HCT116 (cell line): ENCODE measurements at regions not wholly inside any gene's neighbourhood (a gene's known extent, or its start where the extent isn't known, plus 50 kb on each side); places are given as distances from the start of the nearest gene placed in this dataset.

Experiments
- ATAC-seq: fragments of 200-7000 bp; cut with Tn5 transposase; 2 replicates; pipeline ENCODE4 v1.9.1; 2020; ENCODE audit warnings: mild to moderate bottlenecking, moderate library complexity
- BruUV-seq: library from RNA; stranded (reverse); fragments of 400-500 nt; replicated peaks from 2 replicates; lab custom pipeline; 2021; lab: Mats Ljungman, UMichigan
- CTCF ChIA-PET: fragments of 300-600 bp; sonication (Branson Sonifier 250); formaldehyde crosslinking; loops from one replicate; lab custom pipeline; 2021; ENCODE audit warnings: antibody characterized with exemption; lab: Charles Lee
- POLR2A ChIA-PET: fragments of 300-600, 350-600 bp; sonication (Branson Sonifier 250); formaldehyde crosslinking; loops from one replicate; lab custom pipeline; 2021; ENCODE audit warnings: antibody characterized with exemption; lab: Charles Lee
- RAD21 ChIA-PET, 2 experiments: fragments of 300-600 bp; sonication (Branson Sonifier 250); formaldehyde crosslinking; loops; one replicate each; lab custom pipeline; 2023; ENCODE audit warnings: low total read pairs in 2 of 2; ENCODE audit not compliant: uncharacterized antibody in 2 of 2, unreplicated experiment in 2 of 2, low non-redundant PET in 1 of 2; lab: Charles Lee
- DNase-seq: peaks from one replicate; pipeline ENCODE4 v3.0.0-alpha.2; 2010; ENCODE audit warnings: low read depth, low spot score
- H2AFZ ChIP-seq: fragments of 200-600 bp; shearing (Covaris generic), sonication (generic); 2 replicates; pipeline ENCODE4 v1.6.1; 2017; ENCODE audit warnings: low read depth, mixed run types, mixed read lengths, antibody characterized with exemption, low read length; ENCODE audit not compliant: poor library complexity, severe bottlenecking
- H3K27ac ChIP-seq: 2 replicates; pipeline ENCODE4 v1.5.1; 2012; ENCODE audit warnings: low read depth, low read length
- H3K27me3 ChIP-seq: fragments of 200-600 bp; sonication (generic); 2 replicates; pipeline ENCODE4 v1.6.1; 2016; ENCODE audit warnings: mixed run types, low read length, mixed read lengths; ENCODE audit not compliant: insufficient read depth
- H3K36me3 ChIP-seq, 2 experiments: fragments of 200-500 bp in 1 of 2; fragments of 200-600 bp in 1 of 2; sonication (Bioruptor generic) in 1 of 2; sonication (generic) in 1 of 2; 2 replicates each; pipeline versions ENCODE4 v1.5.1 to v1.6.1; 2014 to 2016; ENCODE audit warnings: low read length in 2 of 2, inconsistent platforms in 1 of 2, mixed read lengths in 1 of 2, mixed run types in 1 of 2; ENCODE audit not compliant: insufficient read depth in 2 of 2, control insufficient read depth in 1 of 2
- H3K4me1 ChIP-seq, 2 experiments: fragments of 200-600 bp in 1 of 2; sonication (generic) in 1 of 2; 2 replicates each; pipeline versions ENCODE4 v1.5.1 to v1.6.1; 2012 to 2017; ENCODE audit warnings: low read length in 2 of 2, inconsistent platforms in 1 of 2, mild to moderate bottlenecking in 1 of 2, mixed read lengths in 1 of 2, mixed run types in 1 of 2, moderate library complexity in 1 of 2; ENCODE audit not compliant: insufficient read depth in 2 of 2, control insufficient read depth in 1 of 2
- H3K4me2 ChIP-seq: fragments of 200-600 bp; sonication (generic); 2 replicates; pipeline ENCODE4 v1.6.1; 2017; ENCODE audit warnings: mixed run types, low read length, mixed read lengths
- H3K4me3 ChIP-seq, 2 experiments: fragments of 200-600 bp in 1 of 2; sonication (generic) in 1 of 2; replicated peaks in 1 of 2; 2 replicates each; pipeline ENCODE4 v1.5.1; 2011 to 2016; ENCODE audit warnings: low read length in 2 of 2, control low read depth in 1 of 2, low read depth in 1 of 2, mild to moderate bottlenecking in 1 of 2, mixed read lengths in 1 of 2, mixed run types in 1 of 2
- H3K79me2 ChIP-seq: fragments of 200-600 bp; sonication (generic); 2 replicates; pipeline ENCODE4 v1.6.1; 2017; ENCODE audit warnings: mild to moderate bottlenecking, mixed run types, low read length, moderate library complexity, mixed read lengths; ENCODE audit not compliant: insufficient read depth
- H3K9ac ChIP-seq: fragments of 200-600 bp; sonication (generic); 2 replicates; pipeline ENCODE4 v1.6.1; 2016; ENCODE audit warnings: low read length, mixed read lengths
- H3K9me2 ChIP-seq: fragments of 200-600 bp; sonication (generic), shearing (Covaris generic); 2 replicates; pipeline ENCODE4 v1.6.1; 2017; ENCODE audit warnings: mixed run types, mild to moderate bottlenecking, moderate library complexity; ENCODE audit not compliant: insufficient read depth
- H3K9me3 ChIP-seq, 2 experiments: fragments of 200-500 bp in 1 of 2; fragments of 200-600 bp in 1 of 2; sonication (Bioruptor generic) in 1 of 2; sonication (generic) in 1 of 2; 2 replicates each; pipeline ENCODE4 v1.6.1; 2014 to 2017; ENCODE audit warnings: low read length in 2 of 2, mixed read lengths in 2 of 2, inconsistent platforms in 1 of 2, low read depth in 1 of 2, mild to moderate bottlenecking in 1 of 2, mixed run types in 1 of 2, moderate library complexity in 1 of 2; ENCODE audit not compliant: control insufficient read depth in 1 of 2, insufficient read depth in 1 of 2
- H4K20me1 ChIP-seq: fragments of 200-600 bp; sonication (generic), shearing (Covaris generic); 2 replicates; pipeline ENCODE4 v1.6.1; 2017; ENCODE audit warnings: mixed run types, mild to moderate bottlenecking, moderate library complexity; ENCODE audit not compliant: insufficient read depth
- EGR1 ChIP-seq: IDR thresholded peaks from 2 replicates; pipeline ENCODE4 v1.6.1; 2012; ENCODE audit warnings: low read depth
- EZH2 ChIP-seq: fragments of 200-600 bp; sonication (generic); IDR thresholded peaks from 2 replicates; pipeline ENCODE4 v1.6.1; 2017; ENCODE audit warnings: antibody characterized with exemption, mixed run types
- JUND ChIP-seq: IDR thresholded peaks from 2 replicates; pipeline ENCODE4 v1.6.1; 2012
- SRF ChIP-seq: IDR thresholded peaks from 2 replicates; pipeline ENCODE4 v1.6.1; 2012; ENCODE audit warnings: low read depth
- ZFX ChIP-seq: fragments of 450-650 bp; IDR thresholded peaks from 2 replicates; pipeline ENCODE4 v1.6.1; 2017
- intact Hi-C: fragments of 100-400 bp; cut with micrococcal nuclease; formaldehyde crosslinking; loops from 2 replicates; pipeline ENCODE4 v1.10.0; 2022
- TF ChIP-seq, protein P1 (sequence below): IDR thresholded peaks from 2 replicates; pipeline ENCODE4 v1.6.1; 2011; ENCODE audit warnings: mild to moderate bottlenecking, low read length, moderate library complexity; ENCODE audit not compliant: insufficient replicate concordance; ENCODE audit errors: extremely low read depth
- TF ChIP-seq, protein P2 (sequence below): IDR thresholded peaks from 2 replicates; pipeline ENCODE4 v1.6.1; 2012
- TF ChIP-seq, protein P3 (sequence below): IDR thresholded peaks from 2 replicates; pipeline ENCODE4 v1.6.1; 2012

DNA sequence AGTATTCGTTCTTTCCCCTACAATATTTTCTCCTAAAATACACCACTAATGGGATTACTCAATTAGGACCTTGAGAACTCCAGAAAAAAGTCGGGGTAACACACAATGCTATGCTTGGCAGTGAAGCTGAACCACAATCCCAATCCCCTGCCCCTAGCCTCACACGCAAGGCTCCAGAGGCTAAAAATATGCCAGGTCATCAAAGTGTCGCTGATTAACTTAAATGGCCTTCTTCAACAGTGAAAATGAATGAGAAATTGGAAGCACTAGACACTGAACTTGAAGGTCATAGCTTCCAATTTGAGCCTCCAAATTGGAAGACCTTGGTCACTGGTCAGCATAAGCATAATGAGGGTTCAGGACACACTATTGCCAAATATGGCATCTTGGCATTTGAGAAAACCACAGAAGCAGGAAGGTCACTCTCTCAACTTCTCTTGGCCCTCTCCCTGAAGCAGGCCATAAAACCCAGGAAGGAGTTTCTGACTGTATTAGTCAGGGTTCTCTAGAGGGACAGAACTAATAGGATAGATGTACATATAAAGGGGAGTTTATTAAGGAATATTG is 86.0 kb upstream of the SATB2 start:
- intact Hi-C loops, result no loop called here

More for the DNA sequence above, 86.0 kb upstream of the SATB2 start:
- no peaks in the 10 kb centered on the region for H3K9me3 ChIP-seq
- POLR2A ChIA-PET, result no interaction called here
- H3K9ac ChIP-seq, result no peak overlapping the region
- H3K9me2 ChIP-seq, result no peaks in the 10 kb centered on the region
- no peaks in the 10 kb centered on the region for H4K20me1 ChIP-seq
- no peaks in the 10 kb centered on the region for H3K36me3 ChIP-seq
- CTCF ChIA-PET, result no interaction called here
- no TSS peak for BruUV-seq
- H3K4me3 ChIP-seq, result no peak overlapping the region
- H3K27ac ChIP-seq, result no peak overlapping the region
- H3K79me2 ChIP-seq, result no peaks in the 10 kb centered on the region
- DNase-seq, result no peak
- RAD21 ChIA-PET, result no interaction called here
- H3K27me3 ChIP-seq, result no peaks in the 10 kb centered on the region
- H3K4me1 ChIP-seq, result no peaks in the 10 kb centered on the region
- no peak overlapping the region for H3K4me2 ChIP-seq
- TF ChIP-seq ZFX, result no peak
- TF ChIP-seq, protein P1, sequence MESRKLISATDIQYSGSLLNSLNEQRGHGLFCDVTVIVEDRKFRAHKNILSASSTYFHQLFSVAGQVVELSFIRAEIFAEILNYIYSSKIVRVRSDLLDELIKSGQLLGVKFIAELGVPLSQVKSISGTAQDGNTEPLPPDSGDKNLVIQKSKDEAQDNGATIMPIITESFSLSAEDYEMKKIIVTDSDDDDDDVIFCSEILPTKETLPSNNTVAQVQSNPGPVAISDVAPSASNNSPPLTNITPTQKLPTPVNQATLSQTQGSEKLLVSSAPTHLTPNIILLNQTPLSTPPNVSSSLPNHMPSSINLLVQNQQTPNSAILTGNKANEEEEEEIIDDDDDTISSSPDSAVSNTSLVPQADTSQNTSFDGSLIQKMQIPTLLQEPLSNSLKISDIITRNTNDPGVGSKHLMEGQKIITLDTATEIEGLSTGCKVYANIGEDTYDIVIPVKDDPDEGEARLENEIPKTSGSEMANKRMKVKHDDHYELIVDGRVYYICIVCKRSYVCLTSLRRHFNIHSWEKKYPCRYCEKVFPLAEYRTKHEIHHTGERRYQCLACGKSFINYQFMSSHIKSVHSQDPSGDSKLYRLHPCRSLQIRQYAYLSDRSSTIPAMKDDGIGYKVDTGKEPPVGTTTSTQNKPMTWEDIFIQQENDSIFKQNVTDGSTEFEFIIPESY, result no peak
- no peak for TF ChIP-seq JUND
- TF ChIP-seq SRF, result peak; percentile 86
- no peak for TF ChIP-seq EZH2
- no peak for TF ChIP-seq EGR1
- TF ChIP-seq, protein P2, sequence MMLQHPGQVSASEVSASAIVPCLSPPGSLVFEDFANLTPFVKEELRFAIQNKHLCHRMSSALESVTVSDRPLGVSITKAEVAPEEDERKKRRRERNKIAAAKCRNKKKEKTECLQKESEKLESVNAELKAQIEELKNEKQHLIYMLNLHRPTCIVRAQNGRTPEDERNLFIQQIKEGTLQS, result no peak
- TF ChIP-seq, protein P3, sequence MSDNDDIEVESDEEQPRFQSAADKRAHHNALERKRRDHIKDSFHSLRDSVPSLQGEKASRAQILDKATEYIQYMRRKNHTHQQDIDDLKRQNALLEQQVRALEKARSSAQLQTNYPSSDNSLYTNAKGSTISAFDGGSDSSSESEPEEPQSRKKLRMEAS, result no peak
- no peak overlapping the region for H2AFZ ChIP-seq
- no peak for ATAC-seq
